ENCODE measurements at regions not wholly inside any gene's neighbourhood (a gene's known extent, or its start where the extent isn't known, plus 50 kb on each side); places are given as distances from the start of the nearest gene placed in this dataset.

- Histone ChIP-seq H3K36me3 (ENCODE audit: control insufficient read depth, insufficient read depth, low read length) (no peaks in the 10 kb centered on the region), H3K4me3 (ENCODE audit: low read depth, low read length) (no peak overlapping the region), H3K4me1 (ENCODE audit: control insufficient read depth, insufficient read depth, low read length, poor library complexity, severe bottlenecking) (no peaks in the 10 kb centered on the region), H3K27me3 (ENCODE audit: control insufficient read depth, insufficient read depth, low read length) (no peaks in the 10 kb centered on the region), H3K9me3 (ENCODE audit: control insufficient read depth in 2 of 2, low read length in 2 of 2) (no peaks in the 10 kb centered on the region), H3K27ac (ENCODE audit: insufficient read depth, low read length, poor library complexity, severe bottlenecking) (no peak overlapping the region)
- Mint-ChIP-seq H3K36me3 (no peaks in the 10 kb centered on the region), H3K4me1 (peaks cover 0 to 6% (median 0%) of the 10 kb centered on the region in 4 donors), H3K4me3 (no peak overlapping the region), H3K9me3 (no peaks in the 10 kb centered on the region), H3K27me3 (no peaks in the 10 kb centered on the region), H3K27ac (no peak overlapping the region)
- ATAC-seq (ENCODE audit: low read depth in 2 of 2) (no peak), DNase-seq (no peak)
Measured at GRCh38 chr11:105491394-105491793, 118.5 kb upstream of the GRIA4 start.

- H3K27me3 Mint-ChIP-seq, result no peaks in the 10 kb centered on the region
- no peaks in the 10 kb centered on the region for H3K4me1 ChIP-seq (ENCODE audit: control insufficient read depth, insufficient read depth, low read length, poor library complexity, severe bottlenecking)
- no peaks in the 10 kb centered on the region for H3K36me3 ChIP-seq (ENCODE audit: control insufficient read depth, insufficient read depth, low read length)
- H3K4me3 ChIP-seq (ENCODE audit: low read depth, low read length), result no peak overlapping the region
- H3K9me3 ChIP-seq (ENCODE audit: control insufficient read depth in 2 of 2, low read length in 2 of 2), result no peaks in the 10 kb centered on the region
- no peaks in the 10 kb centered on the region for H3K27me3 ChIP-seq (ENCODE audit: control insufficient read depth, insufficient read depth, low read length)
- DNase-seq, result no peak
- H3K27ac Mint-ChIP-seq, result no peak overlapping the region
- H3K4me1 Mint-ChIP-seq, result peaks cover 0 to 6% (median 0%) of the 10 kb centered on the region in 4 donors
- peaks cover 0 to 1% (median 0%) of the 10 kb centered on the region in 7 donors for H3K9me3 Mint-ChIP-seq
- no peak overlapping the region for H3K4me3 Mint-ChIP-seq
- no peaks in the 10 kb centered on the region for H3K36me3 Mint-ChIP-seq
- ATAC-seq (ENCODE audit: low read depth in 2 of 2), result no peak
- H3K27ac ChIP-seq (ENCODE audit: insufficient read depth, low read length, poor library complexity, severe bottlenecking), result no peak overlapping the region
Measured at GRCh38 chr11:105490333-105490732, 119.5 kb upstream of the GRIA4 start.

- Histone ChIP-seq H3K27me3 (ENCODE audit: control insufficient read depth, insufficient read depth, low read length) (no peaks in the 10 kb centered on the region), H3K4me1 (ENCODE audit: control insufficient read depth, insufficient read depth, low read length, poor library complexity, severe bottlenecking) (no peaks in the 10 kb centered on the region), H3K36me3 (ENCODE audit: control insufficient read depth, insufficient read depth, low read length) (no peaks in the 10 kb centered on the region), H3K27ac (ENCODE audit: insufficient read depth, low read length, poor library complexity, severe bottlenecking) (no peak overlapping the region), H3K4me3 (ENCODE audit: low read depth, low read length) (no peak overlapping the region), H3K9me3 (ENCODE audit: control insufficient read depth in 2 of 2, low read length in 2 of 2) (no peaks in the 10 kb centered on the region)
- Mint-ChIP-seq H3K9me3 (peaks cover 0 to 1% (median 0%) of the 10 kb centered on the region in 7 donors), H3K4me1 (peaks cover 0 to 6% (median 0%) of the 10 kb centered on the region in 4 donors), H3K27me3 (no peaks in the 10 kb centered on the region), H3K27ac (no peak overlapping the region), H3K4me3 (no peak overlapping the region), H3K36me3 (no peaks in the 10 kb centered on the region)
- ATAC-seq (ENCODE audit: low read depth in 2 of 2) (no peak), DNase-seq (no peak)
Measured at GRCh38 chr11:105489446-105489845, 120.4 kb upstream of the GRIA4 start.

- H3K27me3 ChIP-seq (ENCODE audit: control insufficient read depth, insufficient read depth, low read length), result no peaks in the 10 kb centered on the region
- no peaks in the 10 kb centered on the region for H3K9me3 ChIP-seq (ENCODE audit: control insufficient read depth in 2 of 2, low read length in 2 of 2)
- Mint-ChIP-seq H3K36me3 (no peaks in the 10 kb centered on the region), H3K4me3 (no peak overlapping the region), H3K4me1 (peaks cover 0 to 6% (median 0%) of the 10 kb centered on the region in 4 donors), H3K27ac (no peak overlapping the region), H3K27me3 (no peaks in the 10 kb centered on the region), H3K9me3 (peaks cover 0 to 1% (median 0%) of the 10 kb centered on the region in 7 donors)
- H3K4me1 ChIP-seq (ENCODE audit: control insufficient read depth, insufficient read depth, low read length, poor library complexity, severe bottlenecking), result no peaks in the 10 kb centered on the region
- DNase-seq (no peak), ATAC-seq (ENCODE audit: low read depth in 2 of 2) (no peak)
- H3K36me3 ChIP-seq (ENCODE audit: control insufficient read depth, insufficient read depth, low read length), result no peaks in the 10 kb centered on the region
- no peak overlapping the region for H3K27ac ChIP-seq (ENCODE audit: insufficient read depth, low read length, poor library complexity, severe bottlenecking)
- H3K4me3 ChIP-seq (ENCODE audit: low read depth, low read length), result no peak overlapping the region
Measured at GRCh38 chr11:105486929-105487328, 122.9 kb upstream of the GRIA4 start.

- no peaks in the 10 kb centered on the region for H3K36me3 Mint-ChIP-seq
- H3K27me3 Mint-ChIP-seq, result no peaks in the 10 kb centered on the region
Measured at GRCh38 chr11:105469931-105470330, 139.9 kb upstream of the GRIA4 start.

GRCh38 chr11:105468154-105468553, 141.7 kb upstream of the GRIA4 start:
- Histone ChIP-seq H3K27ac (ENCODE audit: insufficient read depth, low read length, poor library complexity, severe bottlenecking) (no peak overlapping the region), H3K27me3 (ENCODE audit: control insufficient read depth, insufficient read depth, low read length) (no peaks in the 10 kb centered on the region), H3K4me1 (ENCODE audit: control insufficient read depth, insufficient read depth, low read length, poor library complexity, severe bottlenecking) (no peaks in the 10 kb centered on the region), H3K36me3 (ENCODE audit: control insufficient read depth, insufficient read depth, low read length) (no peaks in the 10 kb centered on the region), H3K4me3 (ENCODE audit: low read depth, low read length) (no peak overlapping the region), H3K9me3 (ENCODE audit: control insufficient read depth in 2 of 2, low read length in 2 of 2) (no peaks in the 10 kb centered on the region)
- H3K4me3 Mint-ChIP-seq, result no peak overlapping the region
- H3K27ac Mint-ChIP-seq, result no peak overlapping the region
- no peaks in the 10 kb centered on the region for H3K4me1 Mint-ChIP-seq
- ATAC-seq (ENCODE audit: low read depth in 2 of 2) (no peak), DNase-seq (no peak)
- no peaks in the 10 kb centered on the region for H3K27me3 Mint-ChIP-seq
- no peaks in the 10 kb centered on the region for H3K36me3 Mint-ChIP-seq
- H3K9me3 Mint-ChIP-seq, result peaks cover 0 to 3% (median 0%) of the 10 kb centered on the region in 7 donors

More at GRCh38 chr11:105469931-105470330, 139.9 kb upstream of the GRIA4 start:
- Mint-ChIP-seq H3K9me3 (peaks cover 0 to 4% (median 0%) of the 10 kb centered on the region in 7 donors), H3K4me3 (no peak overlapping the region), H3K27ac (no peak overlapping the region), H3K4me1 (no peaks in the 10 kb centered on the region)
- no peaks in the 10 kb centered on the region for H3K27me3 ChIP-seq (ENCODE audit: control insufficient read depth, insufficient read depth, low read length)
- DNase-seq (no peak), ATAC-seq (ENCODE audit: low read depth in 2 of 2) (no peak)
- H3K9me3 ChIP-seq (ENCODE audit: control insufficient read depth in 2 of 2, low read length in 2 of 2), result no peaks in the 10 kb centered on the region
- no peaks in the 10 kb centered on the region for H3K36me3 ChIP-seq (ENCODE audit: control insufficient read depth, insufficient read depth, low read length)
- H3K4me3 ChIP-seq (ENCODE audit: low read depth, low read length), result no peak overlapping the region
- H3K4me1 ChIP-seq (ENCODE audit: control insufficient read depth, insufficient read depth, low read length, poor library complexity, severe bottlenecking), result no peaks in the 10 kb centered on the region
- H3K27ac ChIP-seq (ENCODE audit: insufficient read depth, low read length, poor library complexity, severe bottlenecking), result no peak overlapping the region

- H3K27ac ChIP-seq (ENCODE audit: insufficient read depth, low read length, poor library complexity, severe bottlenecking), result no peak overlapping the region
- H3K27me3 ChIP-seq (ENCODE audit: control insufficient read depth, insufficient read depth, low read length), result no peaks in the 10 kb centered on the region
- Mint-ChIP-seq H3K4me1 (no peaks in the 10 kb centered on the region), H3K27ac (no peak overlapping the region), H3K9me3 (peaks cover 0 to 2% (median 0%) of the 10 kb centered on the region in 7 donors), H3K4me3 (no peak overlapping the region), H3K36me3 (no peaks in the 10 kb centered on the region), H3K27me3 (no peaks in the 10 kb centered on the region)
- no peaks in the 10 kb centered on the region for H3K4me1 ChIP-seq (ENCODE audit: control insufficient read depth, insufficient read depth, low read length, poor library complexity, severe bottlenecking)
- H3K9me3 ChIP-seq (ENCODE audit: control insufficient read depth in 2 of 2, low read length in 2 of 2), result no peaks in the 10 kb centered on the region
- H3K36me3 ChIP-seq (ENCODE audit: control insufficient read depth, insufficient read depth, low read length), result no peaks in the 10 kb centered on the region
- no peak overlapping the region for H3K4me3 ChIP-seq (ENCODE audit: low read depth, low read length)
- ATAC-seq (ENCODE audit: low read depth in 2 of 2), result no peak
- DNase-seq, result no peak
Measured at GRCh38 chr11:105466582-105467228, 143.2 kb upstream of the GRIA4 start.

GRCh38 chr11:105458071-105458470, 151.8 kb upstream of the GRIA4 start:
- H3K27me3 Mint-ChIP-seq, result no peaks in the 10 kb centered on the region
- H3K9me3 ChIP-seq (ENCODE audit: control insufficient read depth in 2 of 2, low read length in 2 of 2), result no peaks in the 10 kb centered on the region
- no peaks in the 10 kb centered on the region for H3K27me3 ChIP-seq (ENCODE audit: control insufficient read depth, insufficient read depth, low read length)
- DNase-seq, result no peak
- no peaks in the 10 kb centered on the region for H3K36me3 Mint-ChIP-seq
- peaks cover 0 to 6% (median 2%) of the 10 kb centered on the region in 7 donors for H3K9me3 Mint-ChIP-seq
- H3K4me1 Mint-ChIP-seq, result no peaks in the 10 kb centered on the region
- H3K4me3 ChIP-seq (ENCODE audit: low read depth, low read length), result no peak overlapping the region
- no peak overlapping the region for H3K27ac Mint-ChIP-seq
- no peaks in the 10 kb centered on the region for H3K4me1 ChIP-seq (ENCODE audit: control insufficient read depth, insufficient read depth, low read length, poor library complexity, severe bottlenecking)
- no peak overlapping the region for H3K4me3 Mint-ChIP-seq
- H3K27ac ChIP-seq (ENCODE audit: insufficient read depth, low read length, poor library complexity, severe bottlenecking), result no peak overlapping the region
- ATAC-seq (ENCODE audit: low read depth in 2 of 2), result no peak
- H3K36me3 ChIP-seq (ENCODE audit: control insufficient read depth, insufficient read depth, low read length), result no peaks in the 10 kb centered on the region
